HG02884 (cell line): ENCODE measurements at regions not wholly inside any gene's neighbourhood (a gene's known extent, or its start where the extent isn't known, plus 50 kb on each side); places are given as distances from the start of the nearest gene placed in this dataset.

Source experiments
- ATAC-seq: cut with Tn5 transposase; IDR thresholded peaks from one replicate; pipeline ENCODE4 v1.9.1; 2021; ENCODE audit warnings: mild to moderate bottlenecking, moderate library complexity; ENCODE audit not compliant: unreplicated experiment

- no peak for ATAC-seq
These were observed 382.6 kb downstream of the IPMK start for GRCh38 chr10:57884965-57885617.

- no peak for ATAC-seq
These were observed 383.3 kb downstream of the IPMK start for GRCh38 chr10:57884407-57884806.

GRCh38 chr10:57880446-57881227 is 387.1 kb downstream of the IPMK start:
- ATAC-seq, result no peak

GRCh38 chr10:57874810-57875209 is 392.9 kb downstream of the IPMK start:
- no peak for ATAC-seq

- ATAC-seq, result no peak
These were observed 400.5 kb downstream of the IPMK start for GRCh38 chr10:57867241-57867640.

GRCh38 chr10:57864765-57865680 is 402.7 kb downstream of the IPMK start:
- ATAC-seq, result no peak

GRCh38 chr10:57849691-57850357 is 417.9 kb downstream of the IPMK start:
- no peak for ATAC-seq

- no peak for ATAC-seq
These were observed 421.2 kb downstream of the IPMK start for GRCh38 chr10:57846307-57847065.

- no peak for ATAC-seq
These were observed 423.2 kb downstream of the IPMK start for GRCh38 chr10:57844387-57844998.

- ATAC-seq, result no peak
These were observed 436.7 kb downstream of the IPMK start for GRCh38 chr10:57830877-57831560.

GRCh38 chr10:57825015-57825414 is 442.7 kb downstream of the IPMK start:
- no peak for ATAC-seq

GRCh38 chr10:57823398-57823797 is 444.3 kb downstream of the IPMK start:
- no peak for ATAC-seq

GRCh38 chr10:57822965-57823364 is 444.7 kb downstream of the IPMK start:
- no peak for ATAC-seq

- ATAC-seq, result no peak
These were observed 449.2 kb downstream of the IPMK start for GRCh38 chr10:57818522-57818921.

- ATAC-seq, result no peak
These were observed 450.0 kb downstream of the IPMK start for GRCh38 chr10:57817741-57818140.

- no peak for ATAC-seq
These were observed 451.7 kb downstream of the IPMK start for GRCh38 chr10:57815949-57816348.

GRCh38 chr10:57809961-57810360 is 457.7 kb downstream of the IPMK start:
- no peak for ATAC-seq

- ATAC-seq, result no peak
These were observed 459.8 kb downstream of the IPMK start for GRCh38 chr10:57807906-57808305.

GRCh38 chr10:57806675-57807074 is 461.0 kb downstream of the IPMK start:
- ATAC-seq, result no peak
